HG03135 (cell line): ENCODE measurements at regions not wholly inside any gene's neighbourhood (a gene's known extent, or its start where the extent isn't known, plus 50 kb on each side); places are given as distances from the start of the nearest gene placed in this dataset.

ENCODE experiments used
- ATAC-seq: cut with Tn5 transposase; IDR thresholded peaks from one replicate; pipeline ENCODE4 v1.9.1; 2021; ENCODE audit warnings: mild to moderate bottlenecking, moderate library complexity; ENCODE audit not compliant: unreplicated experiment

DNA sequence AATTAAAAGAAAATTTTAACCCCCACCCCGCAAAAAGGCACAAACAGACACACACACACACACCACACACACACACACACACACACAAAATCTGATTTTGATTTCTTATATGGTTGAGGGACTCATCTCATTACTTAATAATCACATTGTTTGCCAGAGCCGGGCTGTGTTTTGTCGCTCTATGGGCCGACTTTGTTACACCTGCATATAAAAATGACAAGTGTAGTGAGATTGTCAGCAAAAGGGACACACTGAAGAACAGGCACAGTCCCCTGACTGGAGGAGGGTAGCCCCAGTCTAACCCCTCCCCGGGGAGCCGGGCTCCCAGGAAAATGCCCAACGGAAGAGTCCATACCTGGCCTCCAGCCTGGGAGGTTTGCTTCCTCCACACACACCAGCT lies 221.6 kb downstream of the ENGASE start:
- ATAC-seq, result no peak

DNA sequence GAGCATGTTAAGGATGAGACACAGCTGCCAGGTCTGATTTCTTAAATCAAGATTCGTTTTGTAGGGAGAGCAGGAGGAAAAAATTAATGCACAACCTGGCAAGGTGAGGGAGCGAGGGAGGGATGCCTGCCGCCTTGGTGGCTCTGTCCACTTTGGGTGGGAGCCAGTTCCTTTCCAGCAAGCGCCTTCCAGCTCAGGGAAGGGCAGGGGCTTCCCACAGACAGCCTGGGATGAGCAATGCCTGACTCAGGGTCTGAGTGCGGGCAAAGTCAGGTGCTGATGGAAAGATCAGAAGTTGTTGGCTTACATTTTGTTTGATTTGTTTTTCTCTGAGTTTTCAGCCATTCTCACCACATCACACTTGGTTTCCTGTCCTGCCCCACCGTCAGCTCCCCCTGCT lies 220.7 kb downstream of the ENGASE start:
- ATAC-seq, result no peak

DNA sequence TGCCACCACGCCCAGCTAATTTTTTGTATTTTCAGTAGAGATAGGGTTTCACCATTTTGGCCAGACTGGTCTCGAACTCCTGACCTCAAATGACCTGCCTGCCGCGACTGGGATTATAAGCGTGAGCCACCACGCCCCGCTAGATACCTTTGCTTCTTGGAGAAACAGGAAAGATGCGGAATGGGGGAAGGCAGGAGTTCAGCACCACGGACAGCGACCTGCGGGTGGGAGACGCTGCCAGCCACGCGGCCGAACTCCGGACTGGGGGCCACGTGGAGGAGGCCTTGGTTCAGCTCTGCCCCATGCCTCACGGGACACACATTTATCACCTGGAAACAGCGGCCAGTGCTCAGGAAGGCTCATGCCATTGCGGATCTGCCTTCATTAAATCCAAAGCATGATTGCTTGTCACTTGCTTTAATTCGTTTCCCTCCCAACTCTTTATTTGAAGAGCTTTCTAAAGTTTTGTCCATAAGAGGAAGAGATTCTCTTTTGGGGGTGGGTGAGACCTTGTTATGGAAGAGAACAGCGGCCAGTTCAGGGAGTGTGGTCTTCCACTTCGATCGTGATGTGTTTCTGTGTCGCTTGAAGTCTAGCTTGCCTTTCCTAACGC lies 219.9 kb downstream of the ENGASE start:
- no peak for ATAC-seq

DNA sequence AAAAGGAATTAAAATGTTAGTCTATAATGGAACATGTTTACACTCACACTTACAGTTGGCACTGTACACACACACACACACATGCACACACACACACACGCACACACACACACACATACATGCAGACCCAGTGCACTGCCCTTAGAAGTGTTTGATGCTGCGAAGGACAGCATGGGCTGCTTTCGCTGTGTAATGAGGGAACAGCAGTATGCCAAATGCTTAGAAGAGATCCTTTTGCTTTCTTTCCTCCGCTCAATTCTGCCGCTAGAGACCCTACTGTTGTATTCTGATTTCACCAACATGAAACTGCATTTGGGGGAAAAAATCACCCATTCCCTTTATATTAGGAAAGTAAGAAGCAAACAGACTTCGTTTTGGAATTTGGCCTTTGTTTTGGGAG lies 217.9 kb downstream of the ENGASE start:
- ATAC-seq, result no peak

DNA sequence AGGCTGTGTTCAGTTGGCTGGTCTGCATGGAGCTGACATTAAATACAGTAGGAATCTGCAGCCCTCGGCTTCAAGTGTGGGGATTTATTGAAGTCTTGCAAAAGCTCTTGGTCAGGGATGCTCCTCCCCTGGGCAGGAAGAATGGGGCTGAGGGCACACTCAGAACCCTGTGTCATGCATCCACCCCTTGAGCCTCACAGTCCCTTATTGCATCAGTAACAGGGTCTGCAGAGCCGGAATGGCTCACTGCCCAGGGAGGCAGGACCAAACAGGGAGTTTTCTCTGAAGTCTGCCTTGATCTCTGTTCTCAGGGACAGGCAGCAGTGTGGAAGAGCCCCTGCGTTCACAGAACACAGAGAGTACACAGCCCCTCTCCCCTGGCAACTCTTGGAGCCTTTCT lies 216.8 kb downstream of the ENGASE start:
- ATAC-seq, result no peak

DNA sequence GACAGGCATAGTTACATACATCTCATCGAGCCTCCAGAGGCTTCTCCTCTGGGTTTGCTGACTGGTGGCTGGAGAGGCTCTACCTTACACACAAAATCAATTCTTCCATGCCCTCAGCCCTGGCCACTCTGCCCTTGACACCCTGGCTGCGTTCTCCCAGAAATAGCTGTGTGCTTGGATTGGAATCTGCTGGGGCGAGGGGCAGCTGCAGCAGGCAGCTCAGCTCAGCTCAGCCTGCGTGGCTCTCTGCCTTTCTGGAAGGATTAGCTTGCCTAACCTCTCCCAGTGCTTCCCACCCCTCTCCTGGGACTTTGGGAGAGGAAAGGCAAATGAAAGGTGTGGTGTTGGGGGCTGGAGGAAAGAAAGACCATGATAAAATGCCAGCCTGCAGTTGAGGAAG lies 216.1 kb downstream of the ENGASE start:
- ATAC-seq, result no peak

DNA sequence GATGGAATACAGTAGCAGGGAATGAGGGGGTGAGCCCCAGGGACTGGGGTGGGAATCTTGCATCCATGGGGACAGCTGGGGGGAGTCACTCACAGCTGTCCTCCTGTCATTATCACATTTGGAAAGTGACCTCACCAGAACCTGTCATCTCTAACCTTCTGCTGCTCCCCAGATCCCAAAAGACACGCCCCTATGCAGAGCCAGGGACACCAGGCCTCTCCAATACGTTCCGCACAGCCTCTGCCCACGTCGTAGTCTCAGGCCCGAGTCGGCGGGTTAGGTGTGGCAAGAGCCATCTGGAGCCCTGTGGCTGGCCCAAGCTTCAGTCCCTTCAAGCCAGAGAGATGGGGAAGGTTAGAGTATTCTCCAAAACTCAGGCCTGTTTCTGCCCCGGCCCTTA lies 214.3 kb downstream of the ENGASE start:
- ATAC-seq, result no peak

DNA sequence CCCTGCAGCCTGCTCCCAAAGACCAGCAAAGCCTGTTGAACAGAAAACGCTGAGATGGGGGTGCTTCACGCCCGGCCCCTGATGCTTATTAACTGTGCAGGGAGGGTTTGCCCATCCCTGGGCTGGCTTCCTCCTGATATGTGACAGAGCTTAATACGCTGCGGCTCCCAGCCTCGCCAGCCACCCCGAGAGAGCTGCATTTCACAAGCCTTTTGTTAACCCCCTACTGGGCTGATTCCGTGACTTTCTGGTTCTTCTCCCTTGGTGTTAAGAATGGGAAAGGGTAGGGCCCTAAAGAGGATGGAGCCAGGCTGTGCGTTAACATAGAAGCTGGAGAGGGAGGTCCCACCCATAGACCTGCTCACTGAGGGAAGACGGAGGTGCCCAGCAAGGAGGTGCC lies 211.8 kb downstream of the ENGASE start:
- no peak for ATAC-seq

DNA sequence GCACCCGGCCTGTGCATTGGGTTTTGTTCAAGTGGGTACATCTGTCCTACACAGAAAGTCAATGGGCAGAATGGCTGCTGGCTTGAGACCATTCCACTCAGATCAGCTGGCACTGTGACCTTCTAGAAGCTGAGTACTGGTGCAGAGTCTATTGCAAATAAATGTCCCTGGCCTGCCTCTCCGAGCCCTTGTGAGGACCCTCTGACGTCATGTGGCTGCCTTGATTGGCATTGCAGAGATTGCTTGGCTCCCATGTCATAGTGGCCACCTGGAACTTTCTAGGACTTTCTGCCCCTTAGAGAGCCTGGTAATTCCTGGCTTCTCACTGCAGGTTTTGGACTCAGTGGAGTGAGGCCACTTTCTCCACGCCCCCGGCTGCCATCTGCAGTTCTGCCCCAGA lies 211.3 kb downstream of the ENGASE start:
- ATAC-seq, result no peak

DNA sequence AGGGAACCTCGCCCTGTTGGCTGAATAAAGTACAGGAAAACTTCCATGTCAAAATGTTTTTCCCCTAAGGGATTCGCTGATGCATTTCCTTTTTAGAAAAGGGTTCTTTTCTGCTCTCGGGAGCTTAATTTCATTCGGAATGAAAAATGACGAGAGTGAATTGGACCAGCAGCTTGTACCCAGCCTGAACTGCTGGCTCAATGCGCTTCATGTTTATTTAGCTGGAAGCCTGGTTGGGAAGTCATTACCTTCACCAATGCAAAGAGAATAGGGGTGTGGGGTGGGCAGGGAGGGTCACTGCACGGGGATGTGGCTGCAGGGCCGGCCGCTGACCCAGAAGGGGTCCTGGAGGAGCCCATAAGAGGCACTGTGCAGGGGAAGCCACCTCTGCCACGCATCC lies 207.7 kb downstream of the ENGASE start:
- no peak for ATAC-seq

DNA sequence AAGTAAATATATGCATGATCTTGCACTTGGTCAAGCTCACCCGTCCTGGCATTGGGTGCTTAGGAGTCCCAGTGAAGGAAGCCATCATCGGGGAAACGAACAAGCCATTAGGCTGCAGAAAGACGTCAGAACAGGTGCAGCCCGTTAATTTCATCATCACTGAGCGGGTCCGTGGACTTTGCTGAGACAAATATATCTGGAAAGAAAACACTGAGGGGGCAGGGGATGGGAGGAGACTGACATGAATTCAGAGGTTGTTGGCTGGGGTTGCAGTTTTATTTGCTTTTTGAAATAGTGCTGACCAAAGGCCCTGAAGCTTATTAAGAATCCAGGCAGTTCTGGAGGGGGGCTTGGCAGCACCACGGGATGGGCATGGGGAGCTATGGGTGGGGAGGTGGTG lies 207.2 kb downstream of the ENGASE start:
- ATAC-seq, result no peak

DNA sequence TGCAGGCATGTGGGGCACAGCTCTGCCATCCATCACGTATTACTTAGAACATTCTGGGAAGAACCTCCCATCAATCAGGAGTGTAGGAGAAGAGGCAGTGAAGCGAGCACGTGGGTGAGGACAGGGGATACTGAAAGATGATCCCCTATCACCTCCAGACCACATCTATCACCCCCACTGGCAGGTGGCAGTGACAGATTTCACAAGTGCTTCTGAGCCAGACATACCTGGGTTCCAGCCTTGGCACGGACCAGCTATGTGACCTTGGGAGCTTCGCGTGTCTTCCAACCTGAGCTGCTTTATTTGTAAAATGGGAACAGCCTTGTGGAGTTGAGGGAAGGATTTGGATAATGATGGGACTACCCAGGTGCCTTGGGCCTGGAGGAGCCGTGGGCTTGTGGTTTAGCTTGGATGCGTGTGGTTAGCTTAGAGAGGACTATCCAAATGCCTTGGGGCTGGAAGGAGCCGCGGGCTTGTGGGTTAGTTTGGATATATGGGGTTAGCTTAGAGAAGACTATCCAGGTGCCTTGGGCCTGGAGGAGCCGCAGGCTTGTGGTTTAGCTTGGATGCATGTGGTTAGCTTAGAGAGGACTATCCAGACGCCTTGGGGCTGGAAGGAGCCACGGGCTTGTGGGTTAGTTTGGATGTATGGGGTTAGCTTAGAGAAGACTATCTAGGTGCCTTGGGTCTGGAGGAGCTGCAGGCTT lies 206.4 kb downstream of the ENGASE start:
- ATAC-seq, result no peak

DNA sequence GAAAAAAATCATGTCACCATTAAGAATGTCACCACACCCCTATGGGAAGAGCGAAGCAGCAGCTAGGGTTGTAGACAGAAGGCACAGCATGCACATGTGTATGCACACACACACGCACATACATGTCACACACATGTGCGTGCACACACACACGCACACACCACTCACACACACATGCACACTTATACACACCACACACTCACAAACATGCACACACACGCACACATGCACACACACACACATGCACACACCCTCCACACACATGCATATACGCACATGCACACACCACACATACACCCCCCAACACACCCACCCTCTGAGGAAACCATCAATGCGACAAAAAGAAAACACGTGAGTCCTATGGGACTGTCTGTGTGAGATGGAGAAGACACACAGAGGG lies 205.4 kb downstream of the ENGASE start:
- ATAC-seq, result no peak

DNA sequence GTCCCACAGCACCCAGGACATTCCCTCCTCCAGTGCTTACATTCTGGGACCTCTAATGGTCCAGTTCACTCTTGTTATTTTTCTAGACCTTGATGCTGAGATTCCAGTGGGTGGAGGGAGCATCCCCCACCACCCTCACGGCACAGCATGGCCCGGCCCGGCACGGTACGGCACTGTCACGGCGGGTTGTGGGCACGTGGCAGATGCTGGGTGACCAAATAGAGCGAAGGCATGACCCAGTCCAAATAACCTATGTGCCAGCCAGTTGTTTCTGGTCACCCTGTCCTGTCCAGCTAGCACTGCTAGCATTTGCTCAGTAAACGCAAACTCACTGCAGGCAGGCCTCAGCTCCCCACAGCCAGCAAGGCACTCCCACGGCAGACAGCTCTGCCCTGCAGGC lies 204.7 kb downstream of the ENGASE start:
- ATAC-seq, result no peak

DNA sequence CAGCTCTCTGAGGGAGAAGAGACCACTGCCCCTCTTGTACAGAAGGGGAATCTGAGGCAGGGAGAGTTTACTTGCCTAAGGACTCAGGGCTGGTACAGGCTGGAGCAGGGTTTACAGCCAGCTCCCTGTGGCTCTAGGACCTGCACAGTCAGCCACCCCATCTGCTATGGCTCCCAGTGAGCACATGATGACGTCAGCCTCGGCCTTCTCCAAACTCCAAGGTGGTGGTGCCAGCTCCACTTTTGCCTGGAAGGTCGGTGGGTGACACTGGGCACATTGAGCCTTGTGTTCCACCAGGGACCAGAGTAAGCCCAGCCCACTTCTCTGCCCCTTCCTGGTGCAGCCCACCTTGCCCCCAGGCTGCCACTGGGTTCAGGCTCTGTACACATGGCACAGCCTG lies 202.2 kb downstream of the ENGASE start:
- ATAC-seq, result no peak

DNA sequence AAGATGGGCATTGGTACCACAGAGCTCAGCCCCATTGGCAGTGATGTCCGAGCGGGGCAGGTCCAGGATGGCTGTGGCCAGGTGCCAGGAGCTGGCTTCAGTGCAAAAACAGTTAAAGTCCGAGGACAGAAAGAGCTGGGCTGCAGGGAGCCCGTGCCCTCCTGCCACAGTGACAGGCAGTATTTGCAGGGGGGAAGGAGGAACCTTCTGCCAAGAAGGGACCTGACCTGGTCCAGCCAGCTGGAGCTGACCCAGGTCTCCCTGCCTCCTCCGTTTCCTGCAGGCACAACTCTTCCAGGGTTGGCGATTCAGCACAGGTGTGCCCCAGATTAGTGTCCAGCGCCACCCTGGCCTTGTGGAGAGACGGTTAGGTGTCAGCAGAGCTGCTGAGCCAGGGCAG lies 199.0 kb downstream of the ENGASE start:
- no peak for ATAC-seq

DNA sequence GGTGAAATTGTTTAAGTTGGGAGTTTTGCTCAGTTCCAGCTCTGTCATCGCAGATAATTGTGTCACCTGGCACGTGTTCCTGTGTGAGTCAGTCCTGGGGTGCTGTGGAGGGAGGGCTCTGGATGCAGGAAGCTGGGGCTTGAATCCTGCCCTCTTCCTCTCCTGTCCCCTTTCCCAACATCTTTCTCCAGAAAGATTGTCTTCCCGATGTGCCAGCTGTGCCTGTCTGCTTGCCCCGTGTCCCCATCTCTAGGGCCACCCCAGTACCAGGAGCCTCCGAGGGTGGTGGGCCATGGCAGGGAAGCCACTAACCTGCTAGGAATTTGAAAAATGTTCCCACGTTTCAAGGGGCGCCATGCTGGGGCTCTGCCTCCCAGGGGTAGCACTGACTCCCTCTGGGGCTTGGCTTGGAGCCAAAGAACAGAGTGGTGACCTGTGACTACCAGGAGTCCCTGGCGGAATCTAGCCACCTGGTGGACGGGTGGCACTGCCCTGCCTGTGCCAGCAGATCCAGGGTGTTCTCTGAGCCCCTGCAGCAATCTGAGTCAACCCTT lies 198.1 kb downstream of the ENGASE start:
- no peak for ATAC-seq

DNA sequence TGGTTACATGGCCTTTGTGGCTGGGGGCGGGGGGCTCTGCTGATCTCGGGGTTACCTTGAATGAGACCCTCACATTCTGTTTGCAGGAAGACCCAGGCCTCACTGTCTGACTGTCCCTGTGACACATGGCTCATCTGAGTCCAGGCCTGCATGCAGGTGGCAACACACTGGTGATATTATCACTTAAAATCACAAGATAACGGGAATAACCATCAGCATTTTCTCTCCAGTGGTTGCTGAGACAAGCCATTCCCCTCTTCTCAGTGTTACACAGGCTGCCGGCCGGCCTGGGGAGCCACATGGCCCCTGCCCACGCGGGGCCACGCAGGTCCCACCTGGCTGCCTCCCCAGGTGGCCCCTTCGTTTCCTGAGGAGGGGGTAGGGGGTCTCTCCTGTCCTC lies 197.6 kb downstream of the ENGASE start:
- ATAC-seq, result no peak

DNA sequence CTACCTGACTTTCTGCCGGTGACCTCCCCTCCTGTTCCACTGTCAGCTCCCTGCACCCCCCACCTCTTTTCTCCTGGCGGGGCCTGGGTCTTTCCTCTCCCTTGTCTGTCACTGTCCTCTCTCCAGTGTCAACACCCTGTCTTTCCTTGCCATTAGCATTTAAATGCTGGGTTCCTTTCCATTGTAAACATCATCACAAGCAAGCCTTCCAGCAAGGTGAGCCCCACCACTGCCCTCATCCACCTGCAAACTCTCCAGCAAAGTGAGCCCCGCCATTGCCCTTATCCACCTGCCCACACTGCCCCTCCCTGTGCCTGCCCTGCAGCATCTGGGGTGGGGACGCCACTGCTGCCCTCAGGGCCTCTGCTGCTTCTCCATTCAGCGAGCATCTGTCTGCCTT lies 195.0 kb downstream of the ENGASE start:
- no peak for ATAC-seq

DNA sequence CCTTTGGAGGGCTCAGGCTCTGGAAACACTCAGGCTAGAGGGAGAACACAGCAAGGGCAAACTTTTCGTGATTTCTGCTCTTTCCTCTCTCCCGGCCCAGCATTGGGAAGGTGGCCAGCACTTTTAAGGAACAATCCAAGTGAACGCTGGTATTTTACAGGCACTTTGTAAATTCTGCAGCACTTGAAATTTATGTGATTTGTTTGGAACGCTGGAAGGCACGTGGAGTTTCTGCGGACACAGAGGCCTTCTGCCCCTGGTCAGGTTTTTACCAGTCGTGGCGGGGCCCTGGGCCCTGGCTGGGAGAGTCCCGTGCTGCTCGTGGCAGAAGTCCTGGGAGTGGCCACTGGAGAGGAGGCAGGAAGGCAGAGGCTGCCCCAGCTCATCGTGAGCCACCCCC lies 188.6 kb downstream of the ENGASE start:
- ATAC-seq, result no peak

DNA sequence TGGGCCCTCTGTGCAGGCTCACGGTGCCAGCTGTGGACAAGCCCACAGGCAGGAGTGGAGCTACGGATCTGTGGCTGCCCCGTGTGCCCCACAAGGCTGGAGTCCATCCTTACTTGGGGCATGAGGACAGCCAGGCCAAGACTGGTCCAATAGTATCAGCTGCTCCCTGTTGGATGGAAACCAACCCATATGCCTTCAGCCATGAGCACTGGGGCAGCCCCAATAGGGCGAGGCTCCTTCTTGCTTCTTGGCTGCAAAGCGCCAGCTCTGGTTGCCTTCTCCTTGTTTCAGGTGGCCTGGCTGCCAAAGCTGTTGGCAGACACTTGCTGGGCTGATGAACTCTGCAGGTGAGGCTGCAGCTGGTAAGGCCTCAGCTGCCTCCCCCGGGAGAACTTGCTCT lies 188.0 kb downstream of the ENGASE start:
- ATAC-seq, result no peak

DNA sequence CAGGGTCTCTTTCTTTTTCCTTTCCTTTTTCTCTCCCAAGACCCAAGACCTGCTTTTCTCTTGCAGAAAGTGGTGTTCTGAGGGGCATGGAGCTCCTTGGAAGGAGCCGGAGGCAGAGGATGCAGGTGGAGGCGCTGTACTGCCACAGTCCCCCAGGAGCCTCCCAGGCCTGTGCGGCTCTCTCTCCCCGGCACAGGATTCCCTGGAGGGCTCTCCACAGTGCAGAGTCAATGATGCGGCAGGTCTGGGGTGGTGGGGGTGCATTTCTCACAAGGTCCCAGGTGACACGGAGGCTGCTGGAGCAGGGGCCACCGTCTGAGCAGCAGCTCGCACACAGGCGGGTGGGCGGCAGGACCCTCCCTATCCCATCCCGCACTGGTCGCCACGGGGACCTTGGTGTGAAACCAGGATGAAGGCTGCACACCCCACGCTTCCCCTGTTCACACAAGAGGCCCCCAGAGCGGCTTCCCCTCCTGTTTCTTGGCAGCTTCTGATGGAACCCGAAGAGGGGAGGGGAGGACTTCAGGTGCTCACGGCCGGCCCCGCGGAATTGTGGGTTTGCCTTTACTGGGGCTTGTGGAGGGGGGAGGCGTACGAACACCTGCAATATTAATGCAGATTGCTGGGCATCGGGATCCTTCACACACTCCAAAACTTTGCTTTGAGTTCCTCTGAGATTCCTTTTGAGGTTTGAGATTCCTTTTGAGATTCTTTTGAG lies 186.9 kb downstream of the ENGASE start:
- ATAC-seq, result no peak
